Gastroesophageal sphincter (tissue), 4 donors: ENCODE measurements at regions not wholly inside any gene's neighbourhood (a gene's known extent, or its start where the extent isn't known, plus 50 kb on each side); places are given as distances from the start of the nearest gene placed in this dataset.

Experiments used
- ATAC-seq: fragments of 150-250 bp; one replicate; pipeline ENCODE4 v1.9.1; 2016; ENCODE audit warnings: mild to moderate bottlenecking, moderate library complexity
- H3K27ac ChIP-seq, 4 donors: fragments of 200-600 bp; sonication (generic) in 3 of 4; 1 replicate in 3 of 4; 2 replicates in 1 of 4; pipeline ENCODE4 v1.5.1; 2016 to 2019
- H3K27me3 ChIP-seq: fragments of 200-600 bp; sonication (generic); one replicate; pipeline ENCODE4 v1.5.1; 2019
- H3K36me3 ChIP-seq, 2 donors: fragments of 200-600 bp; sonication (generic); one replicate each; pipeline ENCODE4 v1.5.1; 2019; ENCODE audit warnings: control low read depth in 1 of 2
- H3K4me1 ChIP-seq, 3 donors: fragments of 200-600 bp; sonication (generic); 1 replicate in 2 of 3; 2 replicates in 1 of 3; pipeline ENCODE4 v1.5.1; 2016 to 2019; ENCODE audit warnings: control low read depth in 2 of 3
- H3K4me3 ChIP-seq, 2 donors: fragments of 200-600 bp; sonication (generic); one replicate each; pipeline ENCODE4 v1.5.1; 2019; ENCODE audit warnings: mild to moderate bottlenecking in 1 of 2, moderate library complexity in 1 of 2
- H3K9me3 ChIP-seq, 3 donors: fragments of 200-600 bp; sonication (generic); one replicate each; pipeline ENCODE4 v1.5.1; 2017 to 2019; ENCODE audit warnings: control low read depth in 2 of 3
- EP300 ChIP-seq: sonication (generic); formaldehyde crosslinking; IDR thresholded peaks from one replicate; pipeline ENCODE4 v1.6.1; 2017; ENCODE audit warnings: antibody characterized with exemption, mild to moderate bottlenecking
- POLR2A ChIP-seq, 2 donors: fragments of 450-650 bp; IDR thresholded peaks; one replicate each; pipeline ENCODE4 v1.6.1; 2017; ENCODE audit warnings: antibody characterized with exemption in 2 of 2, mild to moderate bottlenecking in 2 of 2, moderate library complexity in 1 of 2
- POLR2AphosphoS5 ChIP-seq: sonication (generic); formaldehyde crosslinking; IDR thresholded peaks from one replicate; pipeline ENCODE4 v1.6.1; 2017; ENCODE audit warnings: antibody characterized with exemption
- WGBS, 2 donors: methylation state at CpG; one replicate each; pipeline ENCODE4 v1.1.5; 2018; ENCODE audit warnings: low coverage in 1 of 2; 5-methylcytosine and 5-hydroxymethylcytosine counted together
- TF ChIP-seq, protein P1 (sequence below), 4 experiments: fragments of 200-600 bp in 2 of 4; fragments of 450-650 bp in 2 of 4; sonication (generic) in 1 of 4; IDR thresholded peaks; one replicate each; pipeline ENCODE4 v1.5.1; 2017 to 2019; ENCODE audit warnings: antibody characterized with exemption in 4 of 4, mild to moderate bottlenecking in 2 of 4, moderate library complexity in 2 of 4

GRCh38 chr7:46879783-46880182, 702.1 kb downstream of the TNS3 start:
- H3K4me3 ChIP-seq, result no peak overlapping the region
- TF ChIP-seq POLR2AphosphoS5 (no peak), POLR2A (IDR thresholded peaks at IDR 0.05) (no peak), EP300 (no peak)
- TF ChIP-seq, protein P1, sequence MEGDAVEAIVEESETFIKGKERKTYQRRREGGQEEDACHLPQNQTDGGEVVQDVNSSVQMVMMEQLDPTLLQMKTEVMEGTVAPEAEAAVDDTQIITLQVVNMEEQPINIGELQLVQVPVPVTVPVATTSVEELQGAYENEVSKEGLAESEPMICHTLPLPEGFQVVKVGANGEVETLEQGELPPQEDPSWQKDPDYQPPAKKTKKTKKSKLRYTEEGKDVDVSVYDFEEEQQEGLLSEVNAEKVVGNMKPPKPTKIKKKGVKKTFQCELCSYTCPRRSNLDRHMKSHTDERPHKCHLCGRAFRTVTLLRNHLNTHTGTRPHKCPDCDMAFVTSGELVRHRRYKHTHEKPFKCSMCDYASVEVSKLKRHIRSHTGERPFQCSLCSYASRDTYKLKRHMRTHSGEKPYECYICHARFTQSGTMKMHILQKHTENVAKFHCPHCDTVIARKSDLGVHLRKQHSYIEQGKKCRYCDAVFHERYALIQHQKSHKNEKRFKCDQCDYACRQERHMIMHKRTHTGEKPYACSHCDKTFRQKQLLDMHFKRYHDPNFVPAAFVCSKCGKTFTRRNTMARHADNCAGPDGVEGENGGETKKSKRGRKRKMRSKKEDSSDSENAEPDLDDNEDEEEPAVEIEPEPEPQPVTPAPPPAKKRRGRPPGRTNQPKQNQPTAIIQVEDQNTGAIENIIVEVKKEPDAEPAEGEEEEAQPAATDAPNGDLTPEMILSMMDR (IDR thresholded peaks at IDR 0.05), result no peak
- H3K36me3 ChIP-seq, result no peaks in the 10 kb centered on the region
- no peak overlapping the region for H3K27ac ChIP-seq
- no peaks in the 10 kb centered on the region for H3K4me1 ChIP-seq
- H3K9me3 ChIP-seq, result peaks cover 0 to 2% (median 0%) of the 10 kb centered on the region in 3 donors
- WGBS, 2 donors, result 70 to 81% methylated on average over 2 of the region's 2 CpGs
- no peaks in the 10 kb centered on the region for H3K27me3 ChIP-seq
- no peak for ATAC-seq

DNA sequence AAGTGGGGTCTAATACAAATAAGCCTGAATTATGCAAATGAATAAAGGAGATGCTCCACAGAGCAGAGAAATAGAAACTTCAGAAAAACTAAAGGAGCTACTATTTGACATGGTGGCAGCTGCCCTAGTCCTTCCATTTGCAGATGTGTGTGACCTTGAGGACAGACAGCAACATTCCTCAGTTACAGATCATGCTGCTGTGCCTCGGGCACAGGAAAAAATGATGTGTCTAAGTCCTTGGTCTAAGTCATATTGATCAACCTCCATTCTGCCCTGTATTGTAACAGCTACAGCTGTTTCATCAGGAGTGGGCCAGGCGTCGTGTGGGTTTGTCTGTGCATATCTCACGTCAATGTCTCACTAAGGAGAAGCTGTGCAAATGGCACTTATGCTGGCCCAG, 710.4 kb downstream of the TNS3 start:
- Histone ChIP-seq H3K27me3 (no peaks in the 10 kb centered on the region), H3K9me3 (no peaks in the 10 kb centered on the region), H3K27ac (no peak overlapping the region), H3K36me3 (no peaks in the 10 kb centered on the region), H3K4me3 (no peak overlapping the region), H3K4me1 (no peaks in the 10 kb centered on the region)
- ATAC-seq, result no peak
- 76 to 92% methylated on average over 4 of the region's 4 CpGs for WGBS, 2 donors
- TF ChIP-seq POLR2A (IDR thresholded peaks at IDR 0.05) (no peak), POLR2AphosphoS5 (no peak), EP300 (no peak)
- TF ChIP-seq, protein P1 (IDR thresholded peaks at IDR 0.05), result no peak

- WGBS, 2 donors, result 77 to 82% methylated on average over 4 of the region's 4 CpGs
- Histone ChIP-seq H3K4me3 (no peak overlapping the region), H3K36me3 (no peaks in the 10 kb centered on the region), H3K9me3 (no peaks in the 10 kb centered on the region), H3K27me3 (peaks cover 4% of the 10 kb centered on the region), H3K4me1 (no peaks in the 10 kb centered on the region), H3K27ac (no peak overlapping the region)
- TF ChIP-seq, protein P1 (IDR thresholded peaks at IDR 0.05), result no peak
- TF ChIP-seq POLR2A (IDR thresholded peaks at IDR 0.05) (no peak), EP300 (no peak), POLR2AphosphoS5 (no peak)
- no peak for ATAC-seq
These were observed 717.2 kb downstream of the TNS3 start for GRCh38 chr7:46864716-46865115.

DNA sequence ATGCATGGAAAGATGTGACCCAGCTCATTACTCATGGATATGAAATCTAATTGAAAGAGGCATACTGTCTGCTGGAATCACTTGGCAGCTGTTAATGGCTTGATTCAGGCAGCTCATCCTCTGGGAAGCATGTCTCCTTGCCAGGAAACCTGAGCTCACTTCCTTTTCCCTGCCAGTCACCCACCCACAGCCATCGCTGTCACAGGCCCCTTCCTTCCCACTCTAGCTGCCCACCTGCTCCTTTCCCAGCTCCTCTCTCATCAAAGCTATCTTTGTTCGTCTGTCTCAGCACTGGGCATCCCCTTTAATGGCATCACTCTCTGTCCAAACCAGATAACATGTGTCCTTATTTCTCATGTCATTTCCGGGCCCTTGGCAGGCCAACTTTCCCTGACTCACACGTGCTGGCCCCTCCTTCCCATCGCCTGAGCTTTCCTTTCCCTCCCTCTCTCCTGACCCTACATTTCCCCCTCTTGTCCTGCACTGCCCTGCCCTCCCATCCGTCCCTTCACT, 721.9 kb downstream of the TNS3 start:
- Histone ChIP-seq H3K4me3 (no peak overlapping the region), H3K27me3 (peaks cover 4% of the 10 kb centered on the region), H3K36me3 (no peaks in the 10 kb centered on the region), H3K9me3 (no peaks in the 10 kb centered on the region), H3K27ac (no peak overlapping the region), H3K4me1 (no peaks in the 10 kb centered on the region)
- TF ChIP-seq, protein P1 (IDR thresholded peaks at IDR 0.05), result no peak
- TF ChIP-seq POLR2A (IDR thresholded peaks at IDR 0.05) (no peak), POLR2AphosphoS5 (no peak), EP300 (no peak)
- WGBS, 2 donors, result 40 to 55% methylated on average over 5 to 6 of the region's 6 CpGs
- ATAC-seq, result peak; percentile 27

- no peak for ATAC-seq
- no peaks in the 10 kb centered on the region for H3K27me3 ChIP-seq
- H3K4me1 ChIP-seq, result no peaks in the 10 kb centered on the region
- H3K9me3 ChIP-seq, result no peaks in the 10 kb centered on the region
- no peaks in the 10 kb centered on the region for H3K36me3 ChIP-seq
- no peak overlapping the region for H3K27ac ChIP-seq
- WGBS, 2 donors, result 20 to 63% methylated on average over 1 to 2 of the region's 4 CpGs
- no peak overlapping the region for H3K4me3 ChIP-seq
- TF ChIP-seq POLR2A (IDR thresholded peaks at IDR 0.05) (no peak), EP300 (no peak), POLR2AphosphoS5 (no peak)
- TF ChIP-seq, protein P1 (IDR thresholded peaks at IDR 0.05), result no peak
These were observed 726.1 kb downstream of the TNS3 start for GRCh38 chr7:46855851-46856250.
